Activated naive CD4-positive, alpha-beta T cell treated with anti-CD3 and anti-CD28 coated beads for 36 hours (primary cell): ENCODE measurements at regions not wholly inside any gene's neighbourhood (a gene's known extent, or its start where the extent isn't known, plus 50 kb on each side); places are given as distances from the start of the nearest gene placed in this dataset.
"Not testable (repeated sequence)": the region's sequence is repeated elsewhere in the genome, so short reads cannot be mapped to it uniquely, and the experiment has no call there.

Source experiments
- CTCF ChIA-PET: fragments of 350-600 bp; sonication (Branson Sonifier 250); formaldehyde crosslinking; loops from one replicate; lab custom pipeline; 2021; ENCODE audit warnings: antibody characterized with exemption; lab: Charles Lee
- DNase-seq: peaks from one replicate; pipeline ENCODE4 v3.0.0-alpha.2; 2020
- H3K27ac Mint-ChIP-seq: one replicate; pipeline ENCODE4 v1.8.0; 2021; ENCODE audit warnings: mild to moderate bottlenecking, mixed read lengths
- H3K27me3 Mint-ChIP-seq: one replicate; pipeline ENCODE4 v1.8.0; 2021; ENCODE audit warnings: low read depth, mixed read lengths
- H3K36me3 Mint-ChIP-seq: one replicate; pipeline ENCODE4 v1.8.0; 2021; ENCODE audit warnings: low read depth, mixed read lengths
- H3K4me1 Mint-ChIP-seq: one replicate; pipeline ENCODE4 v1.8.0; 2021; ENCODE audit warnings: low read depth, mixed read lengths
- H3K4me3 Mint-ChIP-seq: one replicate; pipeline ENCODE4 v1.8.0; 2021; ENCODE audit warnings: mild to moderate bottlenecking, moderate library complexity, mixed read lengths
- H3K9me3 Mint-ChIP-seq: one replicate; pipeline ENCODE4 v1.8.0; 2021; ENCODE audit warnings: mixed read lengths
- intact Hi-C: fragments of 100-400 bp; cut with micrococcal nuclease; formaldehyde crosslinking; loops from one replicate; pipeline ENCODE4 v1.15.1; 2023

DNA sequence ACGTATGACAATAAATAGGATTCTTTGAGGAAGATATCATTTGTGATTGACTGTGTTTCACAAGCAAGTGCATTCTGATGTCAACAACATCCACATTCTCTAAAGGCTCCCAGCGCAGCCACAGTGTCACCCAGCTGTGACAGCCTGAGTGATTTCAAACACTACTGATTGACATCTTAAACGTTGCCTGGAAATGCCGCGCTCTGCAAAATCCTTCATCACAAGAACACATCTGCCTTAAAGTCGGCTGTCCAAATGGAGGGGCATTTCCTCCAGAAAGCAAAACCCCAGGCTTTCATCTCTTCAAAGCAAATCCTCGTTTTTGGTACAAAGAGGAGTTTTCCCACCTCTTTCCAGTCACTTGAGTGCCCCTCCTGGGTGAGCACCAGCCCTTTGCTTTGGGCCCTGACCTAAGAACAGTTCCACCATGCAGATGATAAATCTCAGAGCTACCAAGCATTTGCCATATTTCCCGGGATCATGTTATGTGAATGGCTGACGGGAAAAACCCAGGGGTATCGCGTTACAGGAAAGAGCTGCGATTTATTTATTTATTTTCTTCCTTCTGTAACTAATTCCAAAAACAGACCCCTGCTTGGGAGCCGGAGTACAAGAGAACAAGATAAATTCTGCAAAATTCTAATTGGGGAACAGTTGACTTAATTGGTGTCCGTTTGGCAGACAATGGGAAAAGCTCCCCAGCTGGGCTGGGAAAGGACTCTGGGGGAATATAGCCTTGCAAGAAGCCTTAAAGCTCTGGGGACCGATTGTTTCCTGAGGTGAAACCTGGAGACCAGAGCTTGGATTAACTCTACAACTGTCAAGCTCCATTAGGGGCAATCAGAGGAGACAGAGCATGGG lies 703.8 kb upstream of the NR2F2 start:
- intact Hi-C loops: no loop called here
- Mint-ChIP-seq H3K27me3 (peaks cover 26% of the 10 kb centered on the region), H3K9me3 (peaks cover 16% of the 10 kb centered on the region), H3K4me1 (peaks cover 3% of the 10 kb centered on the region), H3K27ac (no peak overlapping the region), H3K36me3 (peaks cover 11% of the 10 kb centered on the region), H3K4me3 (no peak overlapping the region)
- CTCF ChIA-PET: interaction anchor here (0.6 kb wide), 1 partner anchor 333 kb away, joined by 3 read pairs; no protein-coding TSS in a partner anchor
- no peak for DNase-seq

GRCh38 chr15:95629503-95630168 lies 700.9 kb upstream of the NR2F2 start:
- Mint-ChIP-seq H3K27me3 (peaks cover 34% of the 10 kb centered on the region), H3K4me1 (no peaks in the 10 kb centered on the region), H3K27ac (no peak overlapping the region), H3K36me3 (no peaks in the 10 kb centered on the region), H3K4me3 (no peak overlapping the region), H3K9me3 (no peaks in the 10 kb centered on the region)
- no peak for DNase-seq
- intact Hi-C loops: no loop called here
- CTCF ChIA-PET: interaction anchor here (0.6 kb wide), 1 partner anchor 28 kb away, joined by 5 read pairs; no protein-coding TSS in a partner anchor

DNA sequence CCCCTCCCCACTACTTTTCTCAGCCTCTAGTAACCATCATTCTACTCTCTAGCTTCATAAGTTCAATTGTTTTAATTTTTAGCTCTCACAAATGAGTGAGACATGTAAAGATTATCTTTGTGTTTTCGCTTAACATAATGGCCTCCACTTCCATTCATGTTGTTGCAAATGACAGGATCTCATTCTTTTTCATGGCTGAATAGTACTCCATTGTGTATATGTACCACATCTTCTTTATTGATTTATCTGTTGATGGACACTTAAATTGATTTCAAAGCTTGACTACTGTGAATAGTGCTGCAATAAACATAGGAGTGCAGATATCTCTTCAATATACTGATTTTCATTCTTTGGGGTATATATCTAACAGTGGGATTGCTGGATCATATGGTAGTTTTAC lies 699.8 kb upstream of the NR2F2 start:
- Mint-ChIP-seq H3K36me3 (no peaks in the 10 kb centered on the region), H3K9me3 (no peaks in the 10 kb centered on the region), H3K27me3 (peaks cover 34% of the 10 kb centered on the region), H3K4me1 (no peaks in the 10 kb centered on the region), H3K4me3 (no peak overlapping the region), H3K27ac (no peak overlapping the region)
- CTCF ChIA-PET: no interaction called here
- intact Hi-C loops: no loop called here
- no peak for DNase-seq

- H3K36me3 Mint-ChIP-seq: no peaks in the 10 kb centered on the region
- no peaks in the 10 kb centered on the region for H3K4me1 Mint-ChIP-seq
- no peak overlapping the region for H3K4me3 Mint-ChIP-seq
- CTCF ChIA-PET: no interaction called here
- no peaks in the 10 kb centered on the region for H3K9me3 Mint-ChIP-seq
- peaks cover 11% of the 10 kb centered on the region for H3K27me3 Mint-ChIP-seq
- no peak overlapping the region for H3K27ac Mint-ChIP-seq
- intact Hi-C loops: no loop called here
- no peak for DNase-seq
Measured at GRCh38 chr15:95635666-95636065, 694.8 kb upstream of the NR2F2 start.

- intact Hi-C loops: no loop called here
- H3K9me3 Mint-ChIP-seq: no peaks in the 10 kb centered on the region
- no peak for DNase-seq
- no peak overlapping the region for H3K27ac Mint-ChIP-seq
- H3K36me3 Mint-ChIP-seq: no peaks in the 10 kb centered on the region
- no peak overlapping the region for H3K4me3 Mint-ChIP-seq
- CTCF ChIA-PET: no interaction called here
- H3K4me1 Mint-ChIP-seq: no peaks in the 10 kb centered on the region
- peaks cover 9% of the 10 kb centered on the region for H3K27me3 Mint-ChIP-seq
Measured at GRCh38 chr15:95636107-95636506, 694.4 kb upstream of the NR2F2 start.

DNA sequence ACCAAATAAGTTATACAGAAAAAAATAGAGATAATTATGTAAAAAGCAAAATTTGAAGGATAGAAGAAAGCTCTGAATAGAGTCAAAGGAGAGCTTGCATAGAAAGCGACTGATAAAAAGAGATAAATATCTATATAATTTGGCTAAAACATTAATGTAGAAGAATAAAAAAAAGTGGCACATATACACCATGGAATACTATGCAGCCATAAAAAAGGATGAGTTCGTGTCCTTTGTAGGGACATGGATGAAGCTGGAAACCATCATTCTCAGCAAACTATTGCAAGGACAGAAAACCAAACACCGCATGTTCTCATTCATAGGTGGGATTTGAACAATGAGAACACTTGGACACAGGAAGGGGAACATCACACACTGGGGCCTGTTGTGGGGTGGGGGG lies 693.3 kb upstream of the NR2F2 start:
- H3K9me3 Mint-ChIP-seq, H3K4me3 Mint-ChIP-seq, H3K4me1 Mint-ChIP-seq, DNase-seq, H3K36me3 Mint-ChIP-seq, H3K27me3 Mint-ChIP-seq, H3K27ac Mint-ChIP-seq, intact Hi-C loops: not testable (repeated sequence)
- CTCF ChIA-PET: interaction anchor here (0.5 kb wide), 1 partner anchor 436 kb away, joined by 3 read pairs; no protein-coding TSS in a partner anchor

DNA sequence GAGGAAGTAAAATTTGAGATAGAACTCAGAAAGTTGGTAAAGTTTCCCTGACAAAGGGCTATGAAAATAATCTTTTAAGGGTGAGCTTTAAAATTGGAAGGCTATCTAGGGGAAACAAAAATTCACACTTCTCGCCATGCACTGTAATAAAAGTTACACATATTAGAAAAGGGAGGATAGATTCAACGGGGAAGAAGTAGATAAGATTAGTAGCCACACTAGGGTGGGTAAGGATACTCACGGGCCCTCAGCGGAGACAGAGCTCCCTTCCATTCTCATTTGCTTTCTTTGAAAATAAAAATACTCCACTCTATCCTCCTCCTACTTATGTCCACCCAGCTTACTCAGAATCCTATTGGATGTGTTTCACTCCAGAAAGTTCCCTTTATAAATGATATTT lies 691.3 kb upstream of the NR2F2 start:
- Mint-ChIP-seq H3K9me3 (no peaks in the 10 kb centered on the region), H3K4me3 (no peak overlapping the region), H3K36me3 (no peaks in the 10 kb centered on the region), H3K27ac (no peak overlapping the region), H3K27me3 (no peaks in the 10 kb centered on the region), H3K4me1 (no peaks in the 10 kb centered on the region)
- intact Hi-C loops: no loop called here
- CTCF ChIA-PET: interaction anchor here (0.6 kb wide), 1 partner anchor 28 kb away, joined by 4 read pairs; no protein-coding TSS in a partner anchor
- DNase-seq: no peak

DNA sequence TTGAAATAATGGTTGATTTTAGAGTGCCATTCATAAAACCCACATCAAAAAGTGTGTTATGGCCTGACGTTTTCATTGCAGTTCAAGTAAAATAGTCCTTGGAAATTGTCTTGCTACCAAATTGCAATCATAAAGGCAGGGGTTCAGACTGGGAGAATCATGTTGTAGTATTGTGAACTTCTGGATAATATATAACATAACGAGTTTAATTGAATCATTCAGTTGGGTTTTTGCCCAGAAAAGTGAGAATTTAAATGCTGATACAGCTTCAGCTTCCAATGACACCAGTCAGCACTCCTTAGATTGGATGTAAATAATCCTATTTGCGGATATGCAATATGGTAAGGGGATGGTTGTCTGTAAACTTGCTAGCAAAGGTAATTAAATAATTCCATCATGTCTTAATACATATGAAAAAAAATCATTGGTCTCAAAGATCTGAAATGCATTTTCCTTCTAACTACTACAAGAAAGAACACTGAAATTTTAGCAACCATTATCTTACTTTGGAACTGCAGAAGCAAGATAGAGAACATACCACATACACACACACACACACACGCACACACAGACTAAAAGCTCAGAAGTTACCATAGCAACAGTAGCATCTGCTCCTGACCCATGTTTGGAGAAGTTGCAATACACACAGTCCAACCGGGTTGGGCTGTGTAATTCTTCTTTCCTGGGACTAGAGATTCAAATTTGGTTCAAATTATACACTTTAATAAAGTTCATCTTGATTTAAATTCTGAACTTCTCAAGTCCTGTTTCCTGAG lies 686.2 kb upstream of the NR2F2 start:
- Mint-ChIP-seq H3K27me3 (no peaks in the 10 kb centered on the region), H3K36me3 (no peaks in the 10 kb centered on the region), H3K9me3 (no peaks in the 10 kb centered on the region), H3K27ac (no peak overlapping the region), H3K4me3 (no peak overlapping the region), H3K4me1 (no peaks in the 10 kb centered on the region)
- CTCF ChIA-PET: no interaction called here
- intact Hi-C loops: no loop called here
- no peak for DNase-seq

DNA sequence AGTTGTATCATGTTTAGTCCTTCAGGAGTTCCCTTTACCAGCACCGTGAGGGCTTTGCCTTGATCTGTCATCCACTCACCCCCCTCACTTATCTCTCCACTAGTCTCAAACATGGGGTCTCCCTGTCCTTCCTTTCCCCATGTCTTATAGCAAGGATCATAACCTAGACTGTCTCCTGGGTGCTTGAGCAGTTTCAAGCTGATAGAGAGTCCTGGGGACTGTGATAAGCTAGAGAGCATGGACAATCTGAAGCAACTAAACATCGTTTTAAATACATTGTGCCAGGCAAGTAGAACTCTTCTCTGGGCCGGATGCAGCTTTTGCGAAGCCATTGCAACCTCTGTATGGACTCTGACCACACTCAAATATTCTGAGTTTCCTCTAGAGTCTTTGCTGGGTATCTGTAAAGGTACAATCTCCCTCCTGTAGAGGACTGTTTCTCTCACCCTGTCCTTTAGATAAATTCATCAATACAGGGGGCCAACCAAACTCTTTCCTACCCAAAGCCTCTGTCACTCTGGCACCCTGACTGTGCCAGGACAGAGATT lies 684.6 kb upstream of the NR2F2 start:
- no peak overlapping the region for H3K27ac Mint-ChIP-seq
- intact Hi-C loops: no loop called here
- no peak overlapping the region for H3K4me3 Mint-ChIP-seq
- CTCF ChIA-PET: no interaction called here
- H3K9me3 Mint-ChIP-seq: no peaks in the 10 kb centered on the region
- no peaks in the 10 kb centered on the region for H3K4me1 Mint-ChIP-seq
- no peaks in the 10 kb centered on the region for H3K27me3 Mint-ChIP-seq
- no peaks in the 10 kb centered on the region for H3K36me3 Mint-ChIP-seq
- no peak for DNase-seq

DNA sequence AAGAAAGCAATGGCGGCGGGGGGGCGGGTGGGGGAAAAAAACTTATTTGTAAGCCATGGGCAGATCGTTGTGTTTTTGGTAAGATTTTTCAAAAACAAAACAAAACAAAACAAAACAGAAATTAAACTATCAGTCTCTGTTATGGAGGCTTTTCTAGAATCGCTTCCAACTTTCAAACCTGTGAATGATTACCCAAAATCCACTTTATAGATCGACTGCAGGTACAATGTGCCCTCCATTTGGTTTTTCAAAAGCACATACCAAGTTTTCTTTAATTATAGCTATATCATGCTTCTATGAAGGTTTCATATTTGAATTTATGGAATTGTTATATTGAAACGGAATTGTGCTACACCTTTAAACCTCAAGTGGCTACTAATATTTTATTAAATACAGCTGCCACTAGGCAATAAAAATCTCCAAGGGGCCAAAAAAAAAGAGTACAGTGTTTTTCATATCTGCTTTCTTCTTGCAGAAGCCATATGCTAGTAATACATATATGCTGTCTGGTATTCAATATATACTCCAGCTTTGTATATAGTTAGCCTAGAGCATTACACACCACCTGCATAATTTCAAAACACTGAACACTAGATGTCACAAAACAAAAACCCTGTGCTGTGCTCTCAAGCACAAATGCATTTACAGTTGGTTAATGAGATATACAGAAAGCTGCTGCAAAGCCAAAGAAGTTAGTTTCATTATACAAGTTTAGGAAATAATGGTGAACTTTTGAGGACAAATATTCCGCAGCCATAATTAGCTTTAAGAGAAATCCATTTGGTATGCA lies 683.8 kb upstream of the NR2F2 start:
- CTCF ChIA-PET: interaction anchor here (0.6 kb wide), 1 partner anchor 1042 kb away, joined by 4 read pairs; no protein-coding TSS in a partner anchor
- DNase-seq: no peak
- H3K4me3 Mint-ChIP-seq: no peak overlapping the region

DNA sequence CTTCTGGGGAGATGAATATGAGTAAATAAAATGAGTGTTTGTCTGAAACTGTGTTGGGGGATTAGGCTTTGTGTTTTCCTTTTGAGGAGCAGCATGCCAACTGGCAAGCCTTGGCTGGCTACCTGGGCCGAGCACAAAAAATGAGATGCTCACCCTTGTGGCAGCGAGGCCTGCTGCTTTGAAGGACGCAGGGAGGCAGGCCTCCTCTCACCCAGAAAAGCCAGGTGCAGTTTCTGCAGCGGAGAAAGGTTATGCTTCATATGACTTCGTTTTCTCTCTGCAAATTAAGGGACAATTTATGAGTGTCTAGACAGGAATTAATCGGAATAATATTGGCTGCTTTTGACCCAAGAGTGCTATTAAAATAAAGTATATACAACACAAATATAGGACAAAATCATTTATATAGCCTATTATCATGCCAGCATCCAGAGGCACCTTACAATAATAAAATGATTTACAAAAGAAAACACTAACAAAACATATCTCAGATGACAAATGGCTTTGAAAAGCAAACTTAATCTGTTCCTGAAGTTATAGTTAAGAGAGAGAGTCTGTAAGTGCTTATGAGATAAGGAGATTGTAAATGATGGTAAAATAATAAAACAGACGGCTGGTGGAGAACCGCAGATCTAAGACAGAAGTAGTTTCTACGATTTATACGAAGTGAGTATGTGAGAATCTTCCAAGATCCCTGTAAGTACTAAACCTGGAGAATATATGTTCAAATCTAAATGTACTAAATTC lies 682.8 kb upstream of the NR2F2 start:
- Mint-ChIP-seq H3K4me3 (no peak overlapping the region), H3K27ac (no peak overlapping the region), H3K36me3 (no peaks in the 10 kb centered on the region), H3K9me3 (no peaks in the 10 kb centered on the region), H3K4me1 (no peaks in the 10 kb centered on the region), H3K27me3 (no peaks in the 10 kb centered on the region)
- DNase-seq: no peak
- CTCF ChIA-PET: interaction anchor here (0.6 kb wide), 1 partner anchor 1043 kb away, joined by 4 read pairs; no protein-coding TSS in a partner anchor
- intact Hi-C loops: no loop called here

More for the DNA sequence above, 683.8 kb upstream of the NR2F2 start:
- H3K36me3 Mint-ChIP-seq: no peaks in the 10 kb centered on the region
- intact Hi-C loops: no loop called here
- no peaks in the 10 kb centered on the region for H3K4me1 Mint-ChIP-seq
- no peaks in the 10 kb centered on the region for H3K9me3 Mint-ChIP-seq
- H3K27ac Mint-ChIP-seq: no peak overlapping the region
- H3K27me3 Mint-ChIP-seq: no peaks in the 10 kb centered on the region
